HEK293 (cell line): ENCODE measurements at regions not wholly inside any gene's neighbourhood (a gene's known extent, or its start where the extent isn't known, plus 50 kb on each side); places are given as distances from the start of the nearest gene placed in this dataset.

Experiments
- CTCF ChIA-PET: fragments of 350-600 bp; formaldehyde crosslinking; extraction: SDS; loops from one replicate; lab custom pipeline; 2021; ENCODE audit warnings: antibody characterized with exemption; lab: Yijun Ruan, JAX
- POLR2A ChIA-PET: fragments of 300-600 bp; formaldehyde crosslinking; extraction: SDS; loops from one replicate; lab custom pipeline; 2020; ENCODE audit warnings: antibody characterized with exemption, inconsistent platforms; lab: Yijun Ruan, JAX
- H3K27ac ChIP-seq: fragments of 200-500 bp; sonication (Bioruptor generic); 2 replicates; pipeline ENCODE4 v1.5.1; 2014; ENCODE audit warnings: low read depth, low read length, control low read depth, inconsistent platforms; ENCODE audit errors: extremely low read depth
- H3K36me3 ChIP-seq, 2 experiments: fragments of 200-500 bp in 1 of 2; sonication (Bioruptor generic) in 1 of 2; 1 replicate in 1 of 2; 2 replicates in 1 of 2; pipeline ENCODE4 v1.5.1; 2014 to 2017; ENCODE audit warnings: inconsistent platforms in 2 of 2, low read length in 2 of 2; ENCODE audit not compliant: control insufficient read depth in 2 of 2, insufficient read depth in 1 of 2
- H3K4me1 ChIP-seq: fragments of 200-500 bp; sonication (Bioruptor generic); 2 replicates; pipeline ENCODE4 v1.5.1; 2014; ENCODE audit warnings: mild to moderate bottlenecking, low read length, inconsistent platforms; ENCODE audit not compliant: control insufficient read depth, insufficient read depth
- H3K4me3 ChIP-seq: 2 replicates; pipeline ENCODE4 v1.5.1; 2011; ENCODE audit warnings: low read depth, mild to moderate bottlenecking, control low read depth, low read length, moderate library complexity
- H3K9me3 ChIP-seq: fragments of 200-500 bp; sonication (Bioruptor generic); 2 replicates; pipeline ENCODE4 v1.5.1; 2014; ENCODE audit warnings: low read depth, low read length, inconsistent platforms; ENCODE audit not compliant: control insufficient read depth, insufficient read depth
- IKZF3 ChIP-seq: fragments of 450-650 bp; IDR thresholded peaks from 2 replicates; pipeline ENCODE4 v1.5.0; 2018; ENCODE audit warnings: missing biosample characterization, mild to moderate bottlenecking, missing genetic modification characterization, moderate library complexity
- SCRT2 ChIP-seq: fragments of 450-650 bp; formaldehyde crosslinking; IDR thresholded peaks from 2 replicates; pipeline ENCODE4 v1.5.1; 2016; ENCODE audit warnings: missing biosample characterization, missing genetic modification characterization
- SP3 ChIP-seq: fragments of 450-650 bp; formaldehyde crosslinking; IDR thresholded peaks from 2 replicates; pipeline ENCODE4 v1.5.1; 2016; ENCODE audit warnings: missing biosample characterization, missing genetic modification characterization
- WT1 ChIP-seq: fragments of 450-650 bp; formaldehyde crosslinking; IDR thresholded peaks from 2 replicates; pipeline ENCODE4 v1.5.1; 2016; ENCODE audit warnings: missing biosample characterization, missing genetic modification characterization
- ZBTB20 ChIP-seq: fragments of 450-650 bp; formaldehyde crosslinking; IDR thresholded peaks from 2 replicates; pipeline ENCODE4 v1.5.1; 2016; ENCODE audit warnings: missing biosample characterization, missing genetic modification characterization
- ZNF16 ChIP-seq: fragments of 450-650 bp; formaldehyde crosslinking; IDR thresholded peaks from 2 replicates; pipeline ENCODE4 v1.5.1; 2016; ENCODE audit warnings: low read depth, missing biosample characterization, missing genetic modification characterization
- ZNF174 ChIP-seq: fragments of 450-650 bp; formaldehyde crosslinking; IDR thresholded peaks from 2 replicates; pipeline ENCODE4 v1.5.0; 2017; ENCODE audit warnings: missing biosample characterization, mild to moderate bottlenecking, missing genetic modification characterization
- ZNF202 ChIP-seq: fragments of 450-650 bp; formaldehyde crosslinking; IDR thresholded peaks from 2 replicates; pipeline ENCODE4 v1.5.1; 2016; ENCODE audit warnings: missing biosample characterization, missing genetic modification characterization, borderline replicate concordance
- ZNF426 ChIP-seq: fragments of 450-650 bp; formaldehyde crosslinking; IDR thresholded peaks from 2 replicates; pipeline ENCODE4 v1.5.1; 2017; ENCODE audit warnings: missing biosample characterization, missing genetic modification characterization, mild to moderate bottlenecking, inconsistent platforms, moderate library complexity
- ZNF555 ChIP-seq: fragments of 450-650 bp; formaldehyde crosslinking; conservative IDR thresholded peaks from 2 replicates; pipeline ENCODE4 v1.5.1; 2017; ENCODE audit warnings: missing biosample characterization, mild to moderate bottlenecking, missing genetic modification characterization, inconsistent platforms
- ZNF585B ChIP-seq: fragments of 450-650 bp; formaldehyde crosslinking; IDR thresholded peaks from 2 replicates; pipeline ENCODE4 v1.5.1; 2016; ENCODE audit warnings: missing biosample characterization, missing genetic modification characterization
- ZNF596 ChIP-seq: fragments of 450-650 bp; IDR thresholded peaks from 2 replicates; pipeline ENCODE4 v1.5.0; 2018; ENCODE audit warnings: missing biosample characterization, mild to moderate bottlenecking, missing genetic modification characterization, moderate library complexity
- ZNF623 ChIP-seq: fragments of 450-650 bp; formaldehyde crosslinking; IDR thresholded peaks from 2 replicates; pipeline ENCODE4 v1.5.1; 2016; ENCODE audit warnings: missing biosample characterization, missing genetic modification characterization
- ZNF658 ChIP-seq: fragments of 450-650 bp; formaldehyde crosslinking; IDR thresholded peaks from 2 replicates; pipeline ENCODE4; 2016; ENCODE audit warnings: missing biosample characterization, missing genetic modification characterization
- ZNF785 ChIP-seq: fragments of 450-650 bp; formaldehyde crosslinking; IDR thresholded peaks from 2 replicates; pipeline ENCODE4 v1.5.1; 2016; ENCODE audit warnings: missing biosample characterization, missing genetic modification characterization
- TF ChIP-seq, protein P1 (sequence below): fragments of 450-650 bp; formaldehyde crosslinking; IDR thresholded peaks from 2 replicates; pipeline ENCODE4 v1.5.1; 2016; ENCODE audit warnings: missing biosample characterization, missing genetic modification characterization
- TF ChIP-seq, protein P2 (sequence below): fragments of 450-650 bp; formaldehyde crosslinking; conservative IDR thresholded peaks from 2 replicates; pipeline ENCODE4 v1.5.1; 2016; ENCODE audit warnings: low read depth, missing biosample characterization, missing genetic modification characterization
- TF ChIP-seq, protein P3 (sequence below): fragments of 450-650 bp; formaldehyde crosslinking; IDR thresholded peaks from 2 replicates; pipeline ENCODE4 v1.5.1; 2016; ENCODE audit warnings: missing biosample characterization, missing genetic modification characterization
- TF ChIP-seq, protein P4 (sequence below): fragments of 450-650 bp; formaldehyde crosslinking; IDR thresholded peaks from 2 replicates; pipeline ENCODE4 v1.5.1; 2016; ENCODE audit warnings: missing biosample characterization, missing genetic modification characterization, borderline replicate concordance
- TF ChIP-seq, protein P5 (sequence below): fragments of 450-650 bp; formaldehyde crosslinking; IDR thresholded peaks from 2 replicates; pipeline ENCODE4; 2016; ENCODE audit warnings: missing biosample characterization, missing genetic modification characterization
- TF ChIP-seq, protein P6 (sequence below): fragments of 450-650 bp; formaldehyde crosslinking; IDR thresholded peaks from 2 replicates; pipeline ENCODE4 v1.5.1; 2016; ENCODE audit warnings: missing biosample characterization, missing genetic modification characterization

DNA sequence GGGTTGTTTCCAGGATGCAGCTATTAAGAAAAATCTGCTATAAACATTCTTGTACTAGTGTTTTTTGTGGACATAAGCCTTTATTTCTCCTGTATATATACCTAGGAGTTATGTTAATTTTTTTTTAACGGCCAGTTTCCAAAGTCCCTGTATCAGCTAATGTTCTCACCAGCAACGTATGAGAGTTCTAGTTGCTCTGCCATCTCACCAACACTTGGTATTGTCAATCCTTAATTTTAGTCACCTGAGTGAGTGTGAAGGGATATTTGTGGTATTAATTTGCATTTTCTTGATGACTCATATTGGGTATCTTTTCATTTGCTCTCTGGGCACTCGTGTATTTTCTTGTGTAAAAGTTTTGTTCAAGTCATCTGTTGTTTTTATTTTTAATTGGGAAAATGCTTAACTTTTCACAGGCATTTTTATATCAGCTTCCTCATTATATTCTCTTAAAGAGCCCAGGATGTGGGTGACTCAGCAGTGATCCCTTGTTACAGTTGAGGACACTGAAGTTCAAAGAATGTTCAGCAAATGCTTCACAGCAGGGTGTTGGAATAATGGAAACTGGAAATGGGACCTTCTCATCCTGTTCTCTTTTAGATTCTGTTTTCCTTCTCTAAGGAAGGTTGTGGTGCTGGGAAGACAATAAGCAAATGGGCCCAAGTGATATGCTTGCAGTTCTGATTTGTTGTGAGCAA lies 176.3 kb upstream of the PRNP start (continued):
- TF ChIP-seq, protein P1, sequence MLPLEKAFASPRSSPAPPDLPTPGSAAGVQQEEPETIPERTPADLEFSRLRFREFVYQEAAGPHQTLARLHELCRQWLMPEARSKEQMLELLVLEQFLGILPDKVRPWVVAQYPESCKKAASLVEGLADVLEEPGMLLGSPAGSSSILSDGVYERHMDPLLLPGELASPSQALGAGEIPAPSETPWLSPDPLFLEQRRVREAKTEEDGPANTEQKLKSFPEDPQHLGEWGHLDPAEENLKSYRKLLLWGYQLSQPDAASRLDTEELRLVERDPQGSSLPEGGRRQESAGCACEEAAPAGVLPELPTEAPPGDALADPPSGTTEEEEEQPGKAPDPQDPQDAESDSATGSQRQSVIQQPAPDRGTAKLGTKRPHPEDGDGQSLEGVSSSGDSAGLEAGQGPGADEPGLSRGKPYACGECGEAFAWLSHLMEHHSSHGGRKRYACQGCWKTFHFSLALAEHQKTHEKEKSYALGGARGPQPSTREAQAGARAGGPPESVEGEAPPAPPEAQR (tag by site-specific recombination), result no peak
- TF ChIP-seq ZNF623 (tag by site-specific recombination) (no peak), ZNF555 (no peak)

DNA sequence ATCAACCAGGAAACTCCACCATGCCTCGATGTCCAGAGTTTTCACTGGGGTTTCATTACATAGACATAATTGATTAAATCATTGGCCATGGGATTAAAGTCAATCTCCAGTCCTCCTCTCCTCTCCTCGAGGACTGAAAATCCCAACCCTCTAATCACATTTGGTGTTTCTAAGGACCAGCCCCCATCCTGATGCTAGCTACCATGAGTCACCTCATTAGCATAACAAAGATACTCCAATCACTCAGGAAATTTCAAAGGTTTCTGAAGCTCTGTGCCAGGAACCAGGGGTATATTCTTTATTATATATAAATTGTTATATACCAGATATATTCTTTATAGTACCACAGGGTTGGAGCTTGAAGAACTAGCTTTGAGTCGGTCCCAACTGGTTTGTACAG lies 177.5 kb upstream of the PRNP start:
- Histone ChIP-seq H3K27ac (no peak overlapping the region), H3K36me3 (no peaks in the 10 kb centered on the region), H3K9me3 (no peaks in the 10 kb centered on the region), H3K4me3 (no peak overlapping the region)
- ChIA-PET POLR2A (no interaction called here), CTCF (interaction anchor here (0.7 kb wide), 1 partner anchor 689 kb away, joined by 3 read pairs; no protein-coding TSS in a partner anchor)
- TF ChIP-seq, protein P2, sequence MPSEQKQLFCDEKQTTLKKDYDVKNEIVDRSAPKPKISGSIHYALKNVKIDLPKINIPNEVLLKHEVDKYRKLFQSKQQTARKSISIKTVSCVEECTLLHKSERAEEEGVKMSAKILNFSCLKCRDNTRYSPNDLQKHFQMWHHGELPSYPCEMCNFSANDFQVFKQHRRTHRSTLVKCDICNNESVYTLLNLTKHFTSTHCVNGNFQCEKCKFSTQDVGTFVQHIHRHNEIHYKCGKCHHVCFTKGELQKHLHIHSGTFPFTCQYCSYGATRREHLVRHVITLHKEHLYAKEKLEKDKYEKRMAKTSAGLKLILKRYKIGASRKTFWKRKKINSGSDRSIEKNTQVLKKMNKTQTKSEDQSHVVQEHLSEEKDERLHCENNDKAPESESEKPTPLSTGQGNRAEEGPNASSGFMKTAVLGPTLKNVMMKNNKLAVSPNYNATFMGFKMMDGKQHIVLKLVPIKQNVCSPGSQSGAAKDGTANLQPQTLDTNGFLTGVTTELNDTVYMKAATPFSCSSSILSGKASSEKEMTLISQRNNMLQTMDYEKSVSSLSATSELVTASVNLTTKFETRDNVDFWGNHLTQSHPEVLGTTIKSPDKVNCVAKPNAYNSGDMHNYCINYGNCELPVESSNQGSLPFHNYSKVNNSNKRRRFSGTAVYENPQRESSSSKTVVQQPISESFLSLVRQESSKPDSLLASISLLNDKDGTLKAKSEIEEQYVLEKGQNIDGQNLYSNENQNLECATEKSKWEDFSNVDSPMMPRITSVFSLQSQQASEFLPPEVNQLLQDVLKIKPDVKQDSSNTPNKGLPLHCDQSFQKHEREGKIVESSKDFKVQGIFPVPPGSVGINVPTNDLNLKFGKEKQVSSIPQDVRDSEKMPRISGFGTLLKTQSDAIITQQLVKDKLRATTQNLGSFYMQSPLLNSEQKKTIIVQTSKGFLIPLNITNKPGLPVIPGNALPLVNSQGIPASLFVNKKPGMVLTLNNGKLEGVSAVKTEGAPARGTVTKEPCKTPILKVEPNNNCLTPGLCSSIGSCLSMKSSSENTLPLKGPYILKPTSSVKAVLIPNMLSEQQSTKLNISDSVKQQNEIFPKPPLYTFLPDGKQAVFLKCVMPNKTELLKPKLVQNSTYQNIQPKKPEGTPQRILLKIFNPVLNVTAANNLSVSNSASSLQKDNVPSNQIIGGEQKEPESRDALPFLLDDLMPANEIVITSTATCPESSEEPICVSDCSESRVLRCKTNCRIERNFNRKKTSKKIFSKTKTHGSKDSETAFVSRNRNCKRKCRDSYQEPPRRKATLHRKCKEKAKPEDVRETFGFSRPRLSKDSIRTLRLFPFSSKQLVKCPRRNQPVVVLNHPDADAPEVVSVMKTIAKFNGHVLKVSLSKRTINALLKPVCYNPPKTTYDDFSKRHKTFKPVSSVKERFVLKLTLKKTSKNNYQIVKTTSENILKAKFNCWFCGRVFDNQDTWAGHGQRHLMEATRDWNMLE, result no peak
- TF ChIP-seq ZNF174 (tag by site-specific recombination), result no peak
- TF ChIP-seq, protein P3, sequence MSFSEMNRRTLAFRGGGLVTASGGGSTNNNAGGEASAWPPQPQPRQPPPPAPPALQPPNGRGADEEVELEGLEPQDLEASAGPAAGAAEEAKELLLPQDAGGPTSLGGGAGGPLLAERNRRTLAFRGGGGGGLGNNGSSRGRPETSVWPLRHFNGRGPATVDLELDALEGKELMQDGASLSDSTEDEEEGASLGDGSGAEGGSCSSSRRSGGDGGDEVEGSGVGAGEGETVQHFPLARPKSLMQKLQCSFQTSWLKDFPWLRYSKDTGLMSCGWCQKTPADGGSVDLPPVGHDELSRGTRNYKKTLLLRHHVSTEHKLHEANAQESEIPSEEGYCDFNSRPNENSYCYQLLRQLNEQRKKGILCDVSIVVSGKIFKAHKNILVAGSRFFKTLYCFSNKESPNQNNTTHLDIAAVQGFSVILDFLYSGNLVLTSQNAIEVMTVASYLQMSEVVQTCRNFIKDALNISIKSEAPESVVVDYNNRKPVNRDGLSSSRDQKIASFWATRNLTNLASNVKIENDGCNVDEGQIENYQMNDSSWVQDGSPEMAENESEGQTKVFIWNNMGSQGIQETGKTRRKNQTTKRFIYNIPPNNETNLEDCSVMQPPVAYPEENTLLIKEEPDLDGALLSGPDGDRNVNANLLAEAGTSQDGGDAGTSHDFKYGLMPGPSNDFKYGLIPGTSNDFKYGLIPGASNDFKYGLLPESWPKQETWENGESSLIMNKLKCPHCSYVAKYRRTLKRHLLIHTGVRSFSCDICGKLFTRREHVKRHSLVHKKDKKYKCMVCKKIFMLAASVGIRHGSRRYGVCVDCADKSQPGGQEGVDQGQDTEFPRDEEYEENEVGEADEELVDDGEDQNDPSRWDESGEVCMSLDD (tag by site-specific recombination), result no peak
- TF ChIP-seq ZNF585B, result no peak
- TF ChIP-seq SCRT2 (tag by site-specific recombination), result no peak
- TF ChIP-seq ZNF596 (tag by site-specific recombination), result no peak
- TF ChIP-seq, protein P4, sequence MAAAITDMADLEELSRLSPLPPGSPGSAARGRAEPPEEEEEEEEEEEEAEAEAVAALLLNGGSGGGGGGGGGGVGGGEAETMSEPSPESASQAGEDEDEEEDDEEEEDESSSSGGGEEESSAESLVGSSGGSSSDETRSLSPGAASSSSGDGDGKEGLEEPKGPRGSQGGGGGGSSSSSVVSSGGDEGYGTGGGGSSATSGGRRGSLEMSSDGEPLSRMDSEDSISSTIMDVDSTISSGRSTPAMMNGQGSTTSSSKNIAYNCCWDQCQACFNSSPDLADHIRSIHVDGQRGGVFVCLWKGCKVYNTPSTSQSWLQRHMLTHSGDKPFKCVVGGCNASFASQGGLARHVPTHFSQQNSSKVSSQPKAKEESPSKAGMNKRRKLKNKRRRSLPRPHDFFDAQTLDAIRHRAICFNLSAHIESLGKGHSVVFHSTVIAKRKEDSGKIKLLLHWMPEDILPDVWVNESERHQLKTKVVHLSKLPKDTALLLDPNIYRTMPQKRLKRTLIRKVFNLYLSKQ (tag by site-specific recombination), result no peak
- TF ChIP-seq, protein P5, sequence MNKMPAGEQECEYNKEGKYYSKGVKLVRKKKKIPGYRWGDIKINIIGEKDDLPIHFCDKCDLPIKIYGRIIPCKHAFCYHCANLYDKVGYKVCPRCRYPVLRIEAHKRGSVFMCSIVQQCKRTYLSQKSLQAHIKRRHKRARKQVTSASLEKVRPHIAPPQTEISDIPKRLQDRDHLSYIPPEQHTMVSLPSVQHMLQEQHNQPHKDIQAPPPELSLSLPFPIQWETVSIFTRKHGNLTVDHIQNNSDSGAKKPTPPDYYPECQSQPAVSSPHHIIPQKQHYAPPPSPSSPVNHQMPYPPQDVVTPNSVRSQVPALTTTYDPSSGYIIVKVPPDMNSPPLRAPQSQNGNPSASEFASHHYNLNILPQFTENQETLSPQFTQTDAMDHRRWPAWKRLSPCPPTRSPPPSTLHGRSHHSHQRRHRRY (tag by site-specific recombination), result no peak
- no peak for TF ChIP-seq ZNF16 (tag by site-specific recombination)
- no peak for TF ChIP-seq ZNF202 (tag by site-specific recombination)
- TF ChIP-seq, protein P6, sequence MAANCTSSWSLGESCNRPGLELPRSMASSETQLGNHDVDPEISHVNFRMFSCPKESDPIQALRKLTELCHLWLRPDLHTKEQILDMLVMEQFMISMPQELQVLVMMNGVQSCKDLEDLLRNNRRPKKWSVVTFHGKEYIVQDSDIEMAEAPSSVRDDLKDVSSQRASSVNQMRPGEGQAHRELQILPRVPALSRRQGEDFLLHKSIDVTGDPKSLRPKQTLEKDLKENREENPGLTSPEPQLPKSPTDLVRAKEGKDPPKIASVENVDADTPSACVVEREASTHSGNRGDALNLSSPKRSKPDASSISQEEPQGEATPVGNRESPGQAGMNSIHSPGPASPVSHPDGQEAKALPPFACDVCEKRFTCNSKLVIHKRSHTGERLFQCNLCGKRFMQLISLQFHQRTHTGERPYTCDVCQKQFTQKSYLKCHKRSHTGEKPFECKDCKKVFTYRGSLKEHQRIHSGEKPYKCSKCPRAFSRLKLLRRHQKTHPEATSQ (tag by site-specific recombination), result no peak
- no peak for TF ChIP-seq IKZF3
- no peak for TF ChIP-seq ZNF658 (tag by site-specific recombination)
- TF ChIP-seq ZNF785 (tag by site-specific recombination), result no peak
- no peak for TF ChIP-seq ZBTB20 (tag by site-specific recombination)
- TF ChIP-seq SP3, result no peak
- TF ChIP-seq WT1 (tag by site-specific recombination), result no peak
- TF ChIP-seq ZNF426 (tag by site-specific recombination), result no peak
- TF ChIP-seq, all 188 proteins: peak for 0
- peaks cover 10% of the 10 kb centered on the region for H3K4me1 ChIP-seq
